IMR-90 (cell line): ENCODE measurements at regions not wholly inside any gene's neighbourhood (a gene's known extent, or its start where the extent isn't known, plus 50 kb on each side); places are given as distances from the start of the nearest gene placed in this dataset.

Experiments
- CEBPB ChIP-seq: IDR thresholded peaks from 2 replicates; pipeline ENCODE4 v1.6.1; 2012; ENCODE audit warnings: low read depth, low read length, improper control_type of control experiment
- TF ChIP-seq, protein P1 (sequence below): conservative IDR thresholded peaks from 2 replicates; pipeline ENCODE4 v1.5.1; 2012; ENCODE audit warnings: mild to moderate bottlenecking, low read depth, low read length, improper control_type of control experiment

DNA sequence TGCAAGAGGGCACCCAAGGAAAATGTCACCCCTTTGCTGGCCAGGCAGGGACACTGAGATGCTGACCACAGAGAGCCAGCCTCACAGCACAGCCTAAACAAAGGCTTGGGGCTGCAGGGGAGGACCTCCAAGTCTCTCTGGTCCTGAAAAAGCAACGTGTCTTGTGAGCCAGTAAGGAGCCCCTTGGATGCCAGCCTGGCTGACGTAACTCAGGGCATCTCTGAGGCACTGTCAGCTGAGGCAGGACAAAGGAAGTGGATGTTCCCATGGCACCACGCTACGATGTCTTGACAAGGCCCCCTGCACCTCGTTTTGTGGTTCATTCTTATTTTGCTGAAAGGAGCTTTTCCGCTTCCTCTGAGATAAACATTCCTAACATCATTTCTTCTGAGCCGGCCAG is 160.7 kb downstream of the OR4M2 start:
- TF ChIP-seq, protein P1, sequence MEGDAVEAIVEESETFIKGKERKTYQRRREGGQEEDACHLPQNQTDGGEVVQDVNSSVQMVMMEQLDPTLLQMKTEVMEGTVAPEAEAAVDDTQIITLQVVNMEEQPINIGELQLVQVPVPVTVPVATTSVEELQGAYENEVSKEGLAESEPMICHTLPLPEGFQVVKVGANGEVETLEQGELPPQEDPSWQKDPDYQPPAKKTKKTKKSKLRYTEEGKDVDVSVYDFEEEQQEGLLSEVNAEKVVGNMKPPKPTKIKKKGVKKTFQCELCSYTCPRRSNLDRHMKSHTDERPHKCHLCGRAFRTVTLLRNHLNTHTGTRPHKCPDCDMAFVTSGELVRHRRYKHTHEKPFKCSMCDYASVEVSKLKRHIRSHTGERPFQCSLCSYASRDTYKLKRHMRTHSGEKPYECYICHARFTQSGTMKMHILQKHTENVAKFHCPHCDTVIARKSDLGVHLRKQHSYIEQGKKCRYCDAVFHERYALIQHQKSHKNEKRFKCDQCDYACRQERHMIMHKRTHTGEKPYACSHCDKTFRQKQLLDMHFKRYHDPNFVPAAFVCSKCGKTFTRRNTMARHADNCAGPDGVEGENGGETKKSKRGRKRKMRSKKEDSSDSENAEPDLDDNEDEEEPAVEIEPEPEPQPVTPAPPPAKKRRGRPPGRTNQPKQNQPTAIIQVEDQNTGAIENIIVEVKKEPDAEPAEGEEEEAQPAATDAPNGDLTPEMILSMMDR: no peak
- TF ChIP-seq CEBPB: no peak
